ENCODE measurements at regions not wholly inside any gene's neighbourhood (a gene's known extent, or its start where the extent isn't known, plus 50 kb on each side); places are given as distances from the start of the nearest gene placed in this dataset.
"Not testable (repeated sequence)": the region's sequence is repeated elsewhere in the genome, so short reads cannot be mapped to it uniquely, and the experiment has no call there.

GRCh38 chr6:27038498-27038897 is 209.0 kb upstream of the PRSS16 start:
- in situ Hi-C loops (cut with MboI; ENCODE audit: low sequenced_read_pairs): no loop called here
- H3K4me3 ChIP-seq: no peak overlapping the region
- H3K27me3 ChIP-seq (ENCODE audit: low read depth): no peaks in the 10 kb centered on the region
- H3K36me3 ChIP-seq (replicated peaks): no peaks in the 10 kb centered on the region
- no peaks in the 10 kb centered on the region for H3K4me1 ChIP-seq
- no peak for DNase-seq (ENCODE audit: low spot score in 2 of 2)
- H3K9me3 ChIP-seq: no peaks in the 10 kb centered on the region

DNA sequence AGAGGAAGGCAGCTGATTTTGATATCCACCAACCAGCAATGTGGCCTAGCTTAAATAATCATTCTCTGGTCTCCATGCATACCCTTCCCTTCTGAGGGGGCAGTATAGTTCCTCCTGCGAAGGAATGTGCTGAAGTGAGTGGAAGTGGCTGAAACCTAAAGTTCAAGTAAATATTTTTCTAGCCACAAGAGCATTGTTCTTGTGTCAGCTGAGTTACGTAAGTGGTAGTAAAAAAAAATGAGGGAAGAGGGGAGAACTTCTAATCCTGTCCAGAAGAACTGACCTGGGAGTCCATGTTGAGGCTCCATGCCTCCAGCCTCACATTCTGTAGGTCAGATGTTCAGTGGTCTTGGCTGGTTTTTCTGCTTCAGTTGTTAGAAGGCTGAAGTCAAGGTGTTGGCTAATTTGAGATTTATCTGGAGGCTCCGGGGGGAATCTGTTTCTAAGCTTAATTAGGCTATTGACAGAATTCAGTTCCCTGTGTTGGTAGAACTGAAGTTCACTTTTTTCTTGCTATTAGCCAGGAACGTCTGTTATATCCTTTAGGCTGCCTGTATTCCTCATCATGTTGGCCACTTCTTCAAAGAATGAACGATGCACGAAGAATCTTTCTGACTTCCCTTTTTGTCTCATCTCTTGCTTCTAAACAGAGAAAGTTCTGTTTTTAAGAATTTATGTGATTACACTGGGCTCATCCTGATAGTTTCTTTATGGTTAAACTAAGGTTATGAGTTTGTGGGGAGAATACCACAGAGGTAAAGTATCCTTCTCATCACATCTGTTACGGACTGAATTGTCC is 207.1 kb upstream of the PRSS16 start:
- Histone ChIP-seq H3K4me1 (no peaks in the 10 kb centered on the region), H3K9me3 (no peaks in the 10 kb centered on the region), H3K27me3 (ENCODE audit: low read depth) (no peaks in the 10 kb centered on the region), H3K36me3 (replicated peaks) (no peaks in the 10 kb centered on the region), H3K4me3 (no peak overlapping the region)
- in situ Hi-C loops (cut with MboI; ENCODE audit: low sequenced_read_pairs): no loop called here
- DNase-seq (ENCODE audit: low spot score in 2 of 2): no peak

DNA sequence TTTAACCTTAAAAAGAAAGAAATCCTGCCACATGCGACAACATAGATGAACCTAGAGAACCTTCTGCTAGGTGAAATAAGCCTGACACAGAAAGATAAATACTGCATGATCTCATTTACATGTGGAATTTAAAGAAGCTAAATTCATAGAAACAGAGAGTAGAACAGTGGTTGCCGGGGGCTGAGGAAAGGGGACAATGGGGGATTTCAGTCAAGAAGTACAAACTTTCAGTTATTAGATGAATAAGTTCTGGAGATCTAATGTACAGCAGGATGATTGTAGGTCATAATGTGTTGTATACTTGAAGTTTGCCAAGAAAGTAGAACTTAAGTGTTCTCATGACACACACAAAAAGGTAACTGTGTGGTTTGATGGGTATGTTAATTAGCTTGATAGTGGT is 204.3 kb upstream of the PRSS16 start:
- H3K36me3 ChIP-seq (replicated peaks): no peaks in the 10 kb centered on the region

GRCh38 chr6:27045131-27045530 is 202.4 kb upstream of the PRSS16 start:
- H3K9me3 ChIP-seq; H3K4me3 ChIP-seq; H3K36me3 ChIP-seq (replicated peaks); H3K4me1 ChIP-seq; DNase-seq (ENCODE audit: low spot score in 2 of 2); H3K27me3 ChIP-seq (ENCODE audit: low read depth); in situ Hi-C loops (cut with MboI; ENCODE audit: low sequenced_read_pairs): not testable (repeated sequence)

More for the DNA sequence above, 204.3 kb upstream of the PRSS16 start:
- no peak for DNase-seq (ENCODE audit: low spot score in 2 of 2)
- Histone ChIP-seq H3K4me1 (no peaks in the 10 kb centered on the region), H3K9me3 (no peaks in the 10 kb centered on the region), H3K27me3 (ENCODE audit: low read depth) (no peaks in the 10 kb centered on the region), H3K4me3 (no peak overlapping the region)
- in situ Hi-C loops (cut with MboI; ENCODE audit: low sequenced_read_pairs): no loop called here

DNA sequence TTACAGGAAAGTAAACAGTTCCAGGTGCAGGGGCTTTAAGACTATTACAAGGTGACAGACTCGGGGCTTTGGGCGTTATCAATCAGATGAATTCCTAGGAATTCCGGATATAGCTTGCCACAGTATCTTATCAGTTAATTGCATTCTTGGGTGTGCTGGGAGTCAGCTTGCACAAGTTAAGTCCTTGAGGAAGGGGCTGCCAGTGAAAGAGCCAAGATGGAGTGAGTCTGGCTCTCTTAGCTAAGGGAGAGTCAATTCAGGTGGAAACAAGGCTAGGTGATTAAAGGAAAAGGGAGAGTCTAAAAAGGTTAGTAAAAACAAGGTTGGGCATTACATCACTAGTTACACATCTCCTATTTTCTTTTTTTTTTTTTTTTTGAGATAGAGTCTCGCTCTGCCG is 199.8 kb upstream of the PRSS16 start:
- in situ Hi-C loops (cut with MboI; ENCODE audit: low sequenced_read_pairs); DNase-seq (ENCODE audit: low spot score in 2 of 2); H3K27me3 ChIP-seq (ENCODE audit: low read depth): not testable (repeated sequence)

DNA sequence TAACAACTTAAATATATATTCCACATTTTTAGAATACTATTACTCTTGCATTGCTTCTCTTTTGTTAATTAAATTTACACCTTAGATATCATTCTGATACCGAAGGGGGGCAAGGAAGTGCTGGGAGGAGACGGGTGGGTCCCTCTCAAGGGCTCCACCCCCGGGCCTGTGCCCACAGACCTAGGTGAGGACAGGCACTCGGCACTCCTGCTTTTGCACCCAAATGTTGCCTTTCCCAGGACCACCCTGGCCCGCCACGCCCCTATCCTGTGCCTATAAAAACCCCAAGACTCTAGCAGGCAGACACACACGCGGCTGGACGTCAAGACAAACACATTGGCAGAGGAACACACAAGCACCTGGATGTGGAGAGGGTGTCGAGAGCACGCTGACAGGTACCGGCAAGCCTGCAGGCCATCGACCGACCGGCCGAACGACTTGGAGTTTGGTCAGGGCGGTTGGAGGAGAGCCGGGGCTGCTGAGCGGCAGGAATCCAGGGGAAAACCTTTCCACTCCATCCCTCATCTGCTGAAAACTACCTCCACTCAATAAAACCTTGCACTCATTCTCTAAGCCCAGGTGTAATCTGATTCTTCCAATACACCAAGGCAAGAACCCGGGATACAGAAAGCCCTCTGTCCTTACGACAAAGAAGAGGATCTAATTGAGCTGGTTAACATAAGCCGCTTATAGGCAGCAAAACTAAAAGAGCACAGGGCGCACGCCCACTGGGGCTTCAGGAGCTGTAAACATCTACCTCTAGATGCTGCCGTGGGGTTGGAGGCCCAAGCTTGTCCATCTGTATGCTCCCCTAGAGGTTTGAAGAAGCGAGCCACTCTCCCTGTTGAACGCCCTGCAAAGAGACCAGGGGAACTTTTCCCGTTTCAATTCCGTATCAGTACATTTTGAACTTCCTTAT is 197.4 kb upstream of the PRSS16 start:
- in situ Hi-C loops (cut with MboI; ENCODE audit: low sequenced_read_pairs): no loop called here

More for the DNA sequence above, 199.8 kb upstream of the PRSS16 start:
- H3K4me1 ChIP-seq; H3K9me3 ChIP-seq; H3K4me3 ChIP-seq; H3K36me3 ChIP-seq (replicated peaks): not testable (repeated sequence)

GRCh38 chr6:27052082-27052730 is 195.3 kb upstream of the PRSS16 start:
- DNase-seq (ENCODE audit: low spot score in 2 of 2); in situ Hi-C loops (cut with MboI; ENCODE audit: low sequenced_read_pairs); H3K36me3 ChIP-seq (replicated peaks): not testable (repeated sequence)

More for the DNA sequence above, 197.4 kb upstream of the PRSS16 start:
- no peak overlapping the region for H3K4me3 ChIP-seq
- no peaks in the 10 kb centered on the region for H3K9me3 ChIP-seq
- H3K36me3 ChIP-seq (replicated peaks): no peaks in the 10 kb centered on the region
- no peak for DNase-seq (ENCODE audit: low spot score in 2 of 2)
- no peaks in the 10 kb centered on the region for H3K4me1 ChIP-seq
- no peaks in the 10 kb centered on the region for H3K27me3 ChIP-seq (ENCODE audit: low read depth)

GRCh38 chr6:27052731-27053082 is 194.8 kb upstream of the PRSS16 start:
- 0 out of 2 replicates have a peak, but pooled peaks cover 3% of the 10 kb centered on the region for H3K27me3 ChIP-seq (ENCODE audit: low read depth)
- in situ Hi-C loops (cut with MboI; ENCODE audit: low sequenced_read_pairs): no loop called here
- H3K4me1 ChIP-seq: no peaks in the 10 kb centered on the region
- no peak overlapping the region for H3K4me3 ChIP-seq
- no peaks in the 10 kb centered on the region for H3K36me3 ChIP-seq (replicated peaks)
- no peaks in the 10 kb centered on the region for H3K9me3 ChIP-seq
- DNase-seq (ENCODE audit: low spot score in 2 of 2): no peak

More at GRCh38 chr6:27052082-27052730, 195.3 kb upstream of the PRSS16 start:
- H3K27me3 ChIP-seq (ENCODE audit: low read depth); H3K4me1 ChIP-seq; H3K9me3 ChIP-seq; H3K4me3 ChIP-seq: not testable (repeated sequence)

DNA sequence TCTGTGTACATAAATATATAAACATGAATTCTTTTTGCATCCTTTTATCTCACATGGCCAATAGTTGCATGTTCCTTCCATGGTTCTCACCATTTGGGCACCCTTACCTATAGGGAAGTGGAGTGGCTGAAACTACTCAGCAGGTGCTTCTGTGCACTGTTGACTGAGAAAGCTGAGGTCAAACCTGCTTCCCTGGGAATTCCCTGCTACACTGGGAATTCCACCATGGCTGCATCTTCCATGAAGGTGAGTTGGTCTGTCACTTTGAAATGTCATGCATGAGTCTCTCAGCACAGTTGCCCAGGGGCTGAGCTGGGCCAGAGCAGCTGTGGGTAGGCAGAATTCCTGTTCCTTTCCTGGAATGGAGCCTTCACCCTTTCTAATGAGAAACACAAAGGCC is 193.8 kb upstream of the PRSS16 start:
- in situ Hi-C loops (cut with MboI; ENCODE audit: low sequenced_read_pairs): no loop called here
- Histone ChIP-seq H3K36me3 (replicated peaks) (no peaks in the 10 kb centered on the region), H3K4me3 (no peak overlapping the region), H3K27me3 (ENCODE audit: low read depth) (0 out of 2 replicates have a peak, but pooled peaks cover 3% of the 10 kb centered on the region), H3K4me1 (no peaks in the 10 kb centered on the region), H3K9me3 (no peaks in the 10 kb centered on the region)
- DNase-seq (ENCODE audit: low spot score in 2 of 2): no peak

DNA sequence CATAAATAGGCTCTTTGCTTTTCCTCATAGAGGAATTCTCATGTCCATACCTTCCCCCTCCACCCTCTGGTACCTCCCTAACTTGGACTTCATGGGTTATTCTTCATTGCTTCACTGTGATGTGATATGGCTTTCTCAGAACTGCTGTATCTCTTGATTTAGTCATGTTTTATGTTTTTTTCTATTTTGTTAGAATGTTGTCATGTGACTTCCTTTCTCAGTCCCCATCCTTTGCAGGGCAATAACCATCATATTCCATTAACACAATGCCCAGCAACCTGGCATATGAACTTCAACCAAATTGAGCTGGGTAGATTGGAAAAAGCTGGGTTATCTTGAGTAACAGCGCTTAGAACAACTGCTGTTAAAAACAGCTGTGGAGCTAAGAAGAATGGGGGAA is 190.9 kb upstream of the PRSS16 start:
- Histone ChIP-seq H3K9me3 (no peaks in the 10 kb centered on the region), H3K36me3 (replicated peaks) (no peaks in the 10 kb centered on the region), H3K4me1 (no peaks in the 10 kb centered on the region), H3K27me3 (ENCODE audit: low read depth) (0 out of 2 replicates have a peak, but pooled peaks cover 3% of the 10 kb centered on the region), H3K4me3 (no peak overlapping the region)
- in situ Hi-C loops (cut with MboI; ENCODE audit: low sequenced_read_pairs): no loop called here
- no peak for DNase-seq (ENCODE audit: low spot score in 2 of 2)

DNA sequence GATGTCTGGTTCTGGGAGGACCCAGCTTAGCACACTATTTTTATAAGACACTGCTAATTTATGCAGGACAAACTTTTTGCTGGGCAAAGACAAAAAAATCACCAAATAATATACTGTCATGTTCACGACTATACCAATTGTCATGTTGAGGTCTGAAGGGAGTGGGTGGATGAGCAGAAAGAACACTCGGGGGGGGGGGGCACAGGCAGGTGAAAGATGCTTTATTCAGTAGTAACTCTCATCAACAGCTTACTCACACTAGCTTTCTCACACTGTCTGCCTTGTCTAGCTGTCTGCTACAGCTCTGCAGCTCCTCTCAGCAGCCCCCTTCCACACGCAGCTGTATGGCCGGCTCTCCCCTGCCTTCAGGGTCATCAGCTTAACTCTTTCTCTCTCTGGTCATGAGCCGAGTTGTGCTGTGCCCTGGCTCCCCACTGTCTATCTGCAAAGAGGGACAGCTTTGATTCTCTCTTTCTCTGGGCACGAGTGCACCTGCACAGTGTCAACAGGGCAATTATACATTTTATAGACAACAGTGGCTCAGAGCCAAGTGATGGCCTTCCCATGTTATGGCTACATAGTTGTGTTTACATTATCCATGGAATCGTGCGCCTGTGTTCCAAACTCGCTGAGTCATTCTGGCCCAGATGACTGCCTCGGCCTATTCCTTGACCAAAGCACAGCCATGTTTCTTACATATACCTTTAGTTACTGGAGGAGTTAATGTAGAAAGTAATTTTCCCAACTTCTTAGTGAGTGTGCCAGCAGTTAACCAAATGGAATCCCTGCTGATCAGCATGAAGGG is 187.7 kb upstream of the PRSS16 start:
- H3K36me3 ChIP-seq (replicated peaks): no peaks in the 10 kb centered on the region
- in situ Hi-C loops (cut with MboI; ENCODE audit: low sequenced_read_pairs): no loop called here
- no peak for DNase-seq (ENCODE audit: low spot score in 2 of 2)
- no peaks in the 10 kb centered on the region for H3K4me1 ChIP-seq
- 0 out of 2 replicates have a peak, but pooled peaks cover 3% of the 10 kb centered on the region for H3K27me3 ChIP-seq (ENCODE audit: low read depth)
- no peaks in the 10 kb centered on the region for H3K9me3 ChIP-seq
- H3K4me3 ChIP-seq: no peak overlapping the region

- no peak overlapping the region for H3K4me3 ChIP-seq
- no peaks in the 10 kb centered on the region for H3K4me1 ChIP-seq
- H3K36me3 ChIP-seq (replicated peaks): no peaks in the 10 kb centered on the region
- H3K27me3 ChIP-seq (ENCODE audit: low read depth): no peaks in the 10 kb centered on the region
- no peaks in the 10 kb centered on the region for H3K9me3 ChIP-seq
- in situ Hi-C loops (cut with MboI; ENCODE audit: low sequenced_read_pairs): no loop called here
- no peak for DNase-seq (ENCODE audit: low spot score in 2 of 2)
These were observed 186.1 kb upstream of the PRSS16 start for GRCh38 chr6:27061235-27061993.

All from HAP-1 (cell line).